Esophagus squamous epithelium (tissue), 5 donors: ENCODE measurements at regions not wholly inside any gene's neighbourhood (a gene's known extent, or its start where the extent isn't known, plus 50 kb on each side); places are given as distances from the start of the nearest gene placed in this dataset.

Experiments
- DNase-seq: peaks from one replicate; lab custom pipeline; 2025; lab: John Stamatoyannopoulos, UW
- H3K27ac ChIP-seq, 4 donors: fragments of 200-600 bp; sonication (generic); one replicate each; pipeline ENCODE4 v1.5.1; 2016 to 2019; ENCODE audit warnings: mild to moderate bottlenecking in 1 of 4
- H3K27me3 ChIP-seq, 4 donors: fragments of 200-600 bp; sonication (generic); 1 replicate in 3 of 4; 2 replicates in 1 of 4; pipeline versions ENCODE4 v1.5.1 to v1.6.0; 2017 to 2021; ENCODE audit warnings: antibody characterized with exemption in 1 of 4
- H3K36me3 ChIP-seq, 3 donors: fragments of 200-600 bp; sonication (generic); one replicate each; pipeline ENCODE4 v1.5.1; 2016 to 2019
- H3K4me1 ChIP-seq, 3 donors: fragments of 200-600 bp; sonication (generic); one replicate each; pipeline ENCODE4 v1.5.1; 2017 to 2019
- H3K4me3 ChIP-seq, 4 donors: fragments of 200-600 bp; sonication (generic); 1 replicate in 3 of 4; 2 replicates in 1 of 4; pipeline ENCODE4 v1.5.1; 2016 to 2019; ENCODE audit warnings: mild to moderate bottlenecking in 2 of 4, moderate library complexity in 1 of 4
- H3K9me3 ChIP-seq, 3 donors: fragments of 200-600 bp; sonication (generic); one replicate each; pipeline ENCODE4 v1.5.1; 2016 to 2019
- CTCF ChIP-seq, 6 experiments: fragments of 450-650 bp in 4 of 6; fragments of 200-600 bp in 2 of 6; sonication (generic) in 2 of 6; IDR thresholded peaks; one replicate each; pipeline ENCODE4 v1.5.1; 2016 to 2019; ENCODE audit warnings: antibody characterized with exemption in 6 of 6, mild to moderate bottlenecking in 4 of 6, moderate library complexity in 4 of 6
- POLR2A ChIP-seq, 4 donors: fragments of 450-650 bp; IDR thresholded peaks; one replicate each; pipeline ENCODE4 v1.6.1; 2017; ENCODE audit warnings: antibody characterized with exemption in 4 of 4, mild to moderate bottlenecking in 4 of 4, moderate library complexity in 3 of 4
- WGBS, 2 donors: methylation state at CpG; one replicate each; pipeline ENCODE4 v1.1.5; 2018; 5-methylcytosine and 5-hydroxymethylcytosine counted together
- intact Hi-C: fragments of 100-400 bp; cut with DNase I; formaldehyde crosslinking; loops from one replicate; pipeline ENCODE4 v1.15.0; 2022
- donor health status: DM: yes; HTN: yes; CAD: no.

GRCh38 chr9:135297456-135298075, 182.0 kb upstream of the PPP1R26 start:
- DNase-seq = no peak

GRCh38 chr9:135299239-135299590, 180.4 kb upstream of the PPP1R26 start:
- Histone ChIP-seq H3K27me3 (peaks cover 0 to 91% (median 3%) of the 10 kb centered on the region in 4 donors), H3K4me3 (no peak overlapping the region), H3K27ac (no peak overlapping the region), H3K36me3 (no peaks in the 10 kb centered on the region), H3K9me3 (no peaks in the 10 kb centered on the region), H3K4me1 (no peaks in the 10 kb centered on the region)
- WGBS, 2 donors = 60 to 82% methylated on average over 3 to 6 of the region's 10 CpGs
- TF ChIP-seq POLR2A (IDR thresholded peaks at IDR 0.05) (no peak), CTCF (IDR thresholded peaks at IDR 0.05) (no peak)
- DNase-seq = no peak
- intact Hi-C loops = no loop called here

More at GRCh38 chr9:135297456-135298075, 182.0 kb upstream of the PPP1R26 start:
- H3K9me3 ChIP-seq = no peaks in the 10 kb centered on the region
- intact Hi-C loops = no loop called here
- no peaks in the 10 kb centered on the region for H3K36me3 ChIP-seq
- TF ChIP-seq POLR2A (IDR thresholded peaks at IDR 0.05) (no peak), CTCF (IDR thresholded peaks at IDR 0.05) (no peak)
- no peak overlapping the region for H3K4me3 ChIP-seq
- H3K27me3 ChIP-seq = peaks cover 0 to 85% (median 3%) of the 10 kb centered on the region in 4 donors
- 14 to 25% methylated on average over 5 to 16 of the region's 16 CpGs for WGBS, 2 donors
- H3K4me1 ChIP-seq = no peaks in the 10 kb centered on the region
- H3K27ac ChIP-seq = no peak overlapping the region

DNA sequence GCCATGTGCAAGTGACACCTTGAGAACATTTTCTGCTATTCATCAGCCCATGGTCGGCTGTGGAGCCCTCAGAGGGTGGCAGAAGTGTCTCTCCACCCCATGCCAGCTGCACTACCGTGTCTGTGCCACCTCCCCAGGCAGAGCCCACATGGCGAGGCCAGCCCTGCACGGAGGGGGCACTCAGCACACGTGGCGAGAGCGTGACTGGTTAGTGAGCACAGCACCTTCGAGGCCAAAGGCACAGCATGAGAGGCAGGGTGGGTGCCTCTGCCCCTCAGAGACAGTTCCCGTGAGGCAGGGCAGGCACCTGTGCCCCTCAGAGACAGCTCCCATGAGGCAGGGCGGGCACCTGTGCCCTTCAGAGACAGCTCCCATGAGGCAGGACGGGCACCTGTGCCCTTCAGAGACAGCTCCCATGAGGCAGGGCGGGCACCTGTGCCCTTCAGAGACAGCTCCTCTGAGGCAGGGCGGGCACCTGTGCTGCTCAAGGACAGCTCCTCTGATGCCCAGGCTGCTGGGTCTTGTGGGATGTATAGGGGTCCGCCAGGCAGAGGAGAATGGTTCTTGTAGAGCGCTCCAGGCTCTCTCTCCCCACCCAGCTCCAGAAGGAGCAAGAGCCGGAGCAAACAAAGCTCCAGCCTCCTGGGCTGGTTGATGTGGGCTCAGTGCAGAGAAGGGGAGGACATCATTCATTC, 179.8 kb upstream of the PPP1R26 start:
- Histone ChIP-seq H3K27ac (no peak overlapping the region), H3K9me3 (no peaks in the 10 kb centered on the region), H3K4me1 (no peaks in the 10 kb centered on the region), H3K4me3 (no peak overlapping the region), H3K27me3 (peaks cover 0 to 93% (median 3%) of the 10 kb centered on the region in 4 donors), H3K36me3 (no peaks in the 10 kb centered on the region)
- intact Hi-C loops = no loop called here
- TF ChIP-seq CTCF (IDR thresholded peaks at IDR 0.05) = no peak
- no peak for TF ChIP-seq POLR2A (IDR thresholded peaks at IDR 0.05)
- no peak for DNase-seq
- 28% methylated on average over 2 of the region's 16 CpGs; no CpG with 5 or more reads in 1 of the 2 donors for WGBS, 2 donors

GRCh38 chr9:135300346-135301141, 179.0 kb upstream of the PPP1R26 start:
- no peaks in the 10 kb centered on the region for H3K4me1 ChIP-seq
- no peak overlapping the region for H3K4me3 ChIP-seq
- DNase-seq = no peak
- intact Hi-C loops = no loop called here
- H3K27me3 ChIP-seq = peaks cover 0 to 93% (median 3%) of the 10 kb centered on the region in 4 donors
- H3K9me3 ChIP-seq = no peaks in the 10 kb centered on the region
- H3K27ac ChIP-seq = no peak overlapping the region
- TF ChIP-seq POLR2A (IDR thresholded peaks at IDR 0.05) = no peak
- TF ChIP-seq CTCF (IDR thresholded peaks at IDR 0.05) = no peak
- H3K36me3 ChIP-seq = no peaks in the 10 kb centered on the region
- WGBS, 2 donors = 25 to 60% methylated on average over 1 to 10 of the region's 21 CpGs
